Naive thymus-derived CD4-positive, alpha-beta T cell (primary cell): ENCODE measurements at regions not wholly inside any gene's neighbourhood (a gene's known extent, or its start where the extent isn't known, plus 50 kb on each side); places are given as distances from the start of the nearest gene placed in this dataset.

Source experiments
- ATAC-seq: fragments of 150-1000 bp; cut with Tn5 transposase; 2 replicates; pipeline ENCODE4 v1.10.0; 2021; ENCODE audit warnings: mild to moderate bottlenecking, moderate library complexity
- CTCF ChIA-PET: fragments of 350-600 bp; sonication (Branson Sonifier 250); formaldehyde crosslinking; loops from one replicate; lab custom pipeline; 2021; ENCODE audit warnings: antibody characterized with exemption; lab: Charles Lee
- POLR2A ChIA-PET: fragments of 350-600 bp; sonication (Branson Sonifier 250); formaldehyde crosslinking; loops from one replicate; lab custom pipeline; 2021; ENCODE audit warnings: antibody characterized with exemption, inconsistent platforms; lab: Charles Lee
- DNase-seq, 9 donors: peaks; one replicate each; pipeline versions ENCODE4 v3.0.0 to v3.0.0-alpha.2; 2020 to 2022; ENCODE audit warnings: mixed read lengths in 1 of 9
- H3K27ac ChIP-seq: one replicate; pipeline ENCODE4 v1.7.0; 2013; ENCODE audit warnings: mild to moderate bottlenecking, low read depth, low read length, moderate library complexity
- H3K27me3 ChIP-seq, 2 donors: one replicate each; pipeline ENCODE4 v1.7.0; 2013; ENCODE audit warnings: low read length in 2 of 2, mild to moderate bottlenecking in 2 of 2, moderate library complexity in 2 of 2; ENCODE audit not compliant: control insufficient read depth in 2 of 2, insufficient read depth in 2 of 2
- H3K36me3 ChIP-seq, 3 experiments: 1 replicate in 2 of 3; 2 replicates in 1 of 3; pipeline ENCODE4 v1.7.0; 2013; ENCODE audit warnings: low read length in 3 of 3, mild to moderate bottlenecking in 3 of 3, moderate library complexity in 1 of 3; ENCODE audit not compliant: insufficient read depth in 3 of 3, control insufficient read depth in 2 of 3
- H3K4me1 ChIP-seq, 2 donors: one replicate each; pipeline ENCODE4 v1.7.0; 2013; ENCODE audit warnings: low read length in 2 of 2, mild to moderate bottlenecking in 2 of 2, moderate library complexity in 1 of 2; ENCODE audit not compliant: control insufficient read depth in 2 of 2, insufficient read depth in 2 of 2
- H3K4me3 ChIP-seq: 2 replicates; pipeline ENCODE4 v1.7.0; 2013; ENCODE audit warnings: mild to moderate bottlenecking, low read length
- H3K9me3 ChIP-seq, 3 experiments: 1 replicate in 2 of 3; 2 replicates in 1 of 3; pipeline ENCODE4 v1.7.0; 2013; ENCODE audit warnings: low read length in 3 of 3; ENCODE audit not compliant: control insufficient read depth in 2 of 3
- H3K27ac Mint-ChIP-seq, 9 donors: one replicate each; pipeline ENCODE4 v1.8.0; 2020 to 2022; ENCODE audit warnings: mixed read lengths in 9 of 9, mild to moderate bottlenecking in 8 of 9, moderate library complexity in 5 of 9, inconsistent platforms in 2 of 9
- H3K27me3 Mint-ChIP-seq, 5 donors: one replicate each; pipeline ENCODE4 v1.8.0; 2021 to 2022; ENCODE audit warnings: mixed read lengths in 5 of 5, mild to moderate bottlenecking in 1 of 5
- H3K36me3 Mint-ChIP-seq, 5 donors: one replicate each; pipeline ENCODE4 v1.8.0; 2020 to 2022; ENCODE audit warnings: mixed read lengths in 5 of 5, mild to moderate bottlenecking in 3 of 5, inconsistent platforms in 1 of 5
- H3K4me1 Mint-ChIP-seq, 7 donors: one replicate each; pipeline ENCODE4 v1.8.0; 2020 to 2022; ENCODE audit warnings: mixed read lengths in 7 of 7, mild to moderate bottlenecking in 3 of 7, inconsistent platforms in 1 of 7
- H3K4me3 Mint-ChIP-seq, 10 donors: one replicate each; pipeline ENCODE4 v1.8.0; 2020 to 2022; ENCODE audit warnings: mild to moderate bottlenecking in 10 of 10, mixed read lengths in 10 of 10, moderate library complexity in 6 of 10, inconsistent platforms in 2 of 10
- H3K9me3 Mint-ChIP-seq, 11 donors: one replicate each; pipeline ENCODE4 v1.8.0; 2020 to 2022; ENCODE audit warnings: mixed read lengths in 11 of 11, mild to moderate bottlenecking in 4 of 11, inconsistent platforms in 1 of 11, moderate library complexity in 1 of 11
- intact Hi-C, 2 donors: fragments of 100-400 bp; cut with micrococcal nuclease; formaldehyde crosslinking; loops; one replicate each; pipeline ENCODE4 v1.15.1; 2023

GRCh38 chr5:3195994-3196393 is 399.6 kb upstream of the IRX1 start:
- Mint-ChIP-seq H3K36me3 (no peaks in the 10 kb centered on the region), H3K9me3 (peaks cover 0 to 6% (median 0%) of the 10 kb centered on the region in 11 donors), H3K4me1 (peaks cover 0 to 9% (median 0%) of the 10 kb centered on the region in 7 donors), H3K27ac (no peak overlapping the region), H3K4me3 (no peak overlapping the region), H3K27me3 (peaks cover 14 to 40% (median 33%) of the 10 kb centered on the region in 5 donors)
- no peak for DNase-seq
- H3K27me3 ChIP-seq: no peaks in the 10 kb centered on the region
- H3K4me1 ChIP-seq: no peaks in the 10 kb centered on the region
- no peak overlapping the region for H3K27ac ChIP-seq
- no peaks in the 10 kb centered on the region for H3K36me3 ChIP-seq
- CTCF ChIA-PET: no interaction called here
- POLR2A ChIA-PET: no interaction called here
- intact Hi-C loops: no loop called here
- H3K4me3 ChIP-seq: no peak overlapping the region
- no peak for ATAC-seq
- H3K9me3 ChIP-seq: no peaks in the 10 kb centered on the region

DNA sequence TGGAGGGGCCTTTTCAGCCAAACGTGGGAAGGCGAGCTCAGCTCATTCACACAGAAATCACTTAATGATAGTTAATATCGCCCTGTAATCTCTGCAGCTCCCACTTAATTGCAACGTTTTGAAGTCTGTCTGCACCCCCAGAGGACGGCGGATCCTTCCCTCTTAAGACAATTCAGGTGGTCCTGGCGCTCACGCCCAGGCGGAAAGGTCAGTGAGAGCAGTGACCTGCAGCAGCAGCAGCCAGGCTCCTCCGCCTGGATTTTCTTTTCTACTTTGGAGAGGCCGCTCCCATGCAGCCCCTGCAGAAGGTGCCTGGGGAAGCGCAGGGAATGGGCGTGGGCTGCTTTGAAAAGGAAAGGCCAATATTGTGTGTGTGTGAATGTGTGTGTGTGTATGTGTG is 400.9 kb upstream of the IRX1 start:
- intact Hi-C loops: no loop called here
- CTCF ChIA-PET: no interaction called here
- ATAC-seq: no peak

DNA sequence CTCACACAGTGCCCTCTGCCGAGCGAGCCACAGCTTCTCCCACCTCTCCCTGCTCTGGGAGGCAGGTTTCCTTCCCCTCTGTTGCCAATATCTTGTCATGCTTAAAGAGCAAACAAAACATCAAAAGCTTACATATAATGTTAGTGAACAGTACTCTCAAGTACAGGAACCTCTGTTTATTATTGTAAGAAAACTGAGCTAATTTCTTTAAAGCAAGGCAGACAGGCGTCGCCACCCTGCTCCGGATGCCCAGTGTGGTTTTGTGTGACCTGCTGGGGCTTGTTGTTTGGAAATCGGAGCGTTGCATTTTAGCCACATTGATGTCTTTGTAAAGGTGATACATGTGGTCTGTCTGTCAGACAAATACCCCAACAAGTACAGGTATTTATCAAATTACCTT is 401.4 kb upstream of the IRX1 start:
- H3K27me3 Mint-ChIP-seq: peaks cover 14 to 28% (median 22%) of the 10 kb centered on the region in 5 donors
- H3K9me3 Mint-ChIP-seq: peaks cover 0 to 5% (median 0%) of the 10 kb centered on the region in 11 donors
- H3K36me3 Mint-ChIP-seq: no peaks in the 10 kb centered on the region
- H3K4me3 Mint-ChIP-seq: no peak overlapping the region
- Histone ChIP-seq H3K27ac (no peak overlapping the region), H3K9me3 (no peaks in the 10 kb centered on the region), H3K27me3 (no peaks in the 10 kb centered on the region), H3K4me1 (no peaks in the 10 kb centered on the region), H3K4me3 (no peak overlapping the region), H3K36me3 (no peaks in the 10 kb centered on the region)
- ChIA-PET CTCF (no interaction called here), POLR2A (no interaction called here)
- peaks cover 0 to 9% (median 0%) of the 10 kb centered on the region in 7 donors for H3K4me1 Mint-ChIP-seq
- DNase-seq: no peak
- no peak for ATAC-seq
- intact Hi-C loops: no loop called here
- no peak overlapping the region for H3K27ac Mint-ChIP-seq

More for the DNA sequence above, 400.9 kb upstream of the IRX1 start:
- H3K4me1 ChIP-seq: no peaks in the 10 kb centered on the region
- no peaks in the 10 kb centered on the region for H3K9me3 ChIP-seq
- no peak for DNase-seq
- H3K9me3 Mint-ChIP-seq: peaks cover 0 to 5% (median 0%) of the 10 kb centered on the region in 11 donors
- H3K4me3 ChIP-seq: no peak overlapping the region
- peaks cover 0 to 9% (median 0%) of the 10 kb centered on the region in 7 donors for H3K4me1 Mint-ChIP-seq
- no peak overlapping the region for H3K27ac ChIP-seq
- no peak overlapping the region for H3K27ac Mint-ChIP-seq
- peaks cover 14 to 30% (median 23%) of the 10 kb centered on the region in 5 donors for H3K27me3 Mint-ChIP-seq
- no peaks in the 10 kb centered on the region for H3K36me3 Mint-ChIP-seq
- no peaks in the 10 kb centered on the region for H3K36me3 ChIP-seq
- POLR2A ChIA-PET: no interaction called here
- no peaks in the 10 kb centered on the region for H3K27me3 ChIP-seq
- H3K4me3 Mint-ChIP-seq: no peak overlapping the region

DNA sequence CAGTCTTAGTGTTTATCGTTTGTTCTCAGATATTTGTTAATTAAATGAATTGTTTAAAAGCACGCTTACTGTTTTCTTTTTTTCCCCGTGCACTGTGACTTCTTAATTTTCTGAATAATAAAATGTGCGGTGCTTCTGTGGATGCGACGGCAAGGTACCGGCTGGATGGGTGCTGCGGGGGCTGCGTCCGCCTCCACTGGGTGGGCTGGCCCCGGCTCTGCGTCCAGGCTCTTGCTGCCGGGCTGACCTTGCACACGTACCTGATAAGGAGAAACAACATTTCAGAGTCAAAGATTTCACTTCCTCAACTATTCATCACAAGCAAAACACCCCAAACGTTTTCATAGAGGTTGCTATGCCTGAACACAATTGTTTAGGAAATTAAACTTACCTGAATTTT is 404.0 kb upstream of the IRX1 start:
- Histone ChIP-seq H3K27ac (no peak overlapping the region), H3K27me3 (no peaks in the 10 kb centered on the region), H3K9me3 (no peaks in the 10 kb centered on the region), H3K36me3 (no peaks in the 10 kb centered on the region), H3K4me1 (no peaks in the 10 kb centered on the region), H3K4me3 (no peak overlapping the region)
- peaks cover 0 to 10% (median 4%) of the 10 kb centered on the region in 5 donors for H3K27me3 Mint-ChIP-seq
- H3K4me3 Mint-ChIP-seq: no peak overlapping the region
- no peak for DNase-seq
- no peak for ATAC-seq
- ChIA-PET POLR2A (no interaction called here), CTCF (no interaction called here)
- H3K36me3 Mint-ChIP-seq: no peaks in the 10 kb centered on the region
- peaks cover 0 to 5% (median 0%) of the 10 kb centered on the region in 11 donors for H3K9me3 Mint-ChIP-seq
- intact Hi-C loops: no loop called here
- no peak overlapping the region for H3K27ac Mint-ChIP-seq
- H3K4me1 Mint-ChIP-seq: no peaks in the 10 kb centered on the region

- ChIA-PET POLR2A (no interaction called here), CTCF (no interaction called here)
- no peaks in the 10 kb centered on the region for H3K36me3 ChIP-seq
- no peak for DNase-seq
- no peak overlapping the region for H3K4me3 ChIP-seq
- Mint-ChIP-seq H3K4me3 (no peak overlapping the region), H3K4me1 (no peaks in the 10 kb centered on the region), H3K27ac (no peak overlapping the region), H3K36me3 (no peaks in the 10 kb centered on the region), H3K9me3 (peaks cover 0 to 5% (median 0%) of the 10 kb centered on the region in 11 donors), H3K27me3 (peaks cover 0 to 10% (median 4%) of the 10 kb centered on the region in 5 donors)
- H3K27ac ChIP-seq: no peak overlapping the region
- no peaks in the 10 kb centered on the region for H3K4me1 ChIP-seq
- H3K9me3 ChIP-seq: no peaks in the 10 kb centered on the region
- H3K27me3 ChIP-seq: no peaks in the 10 kb centered on the region
- ATAC-seq: no peak
- intact Hi-C loops: no loop called here
Observed at GRCh38 chr5:3190930-3191329, 404.7 kb upstream of the IRX1 start.

DNA sequence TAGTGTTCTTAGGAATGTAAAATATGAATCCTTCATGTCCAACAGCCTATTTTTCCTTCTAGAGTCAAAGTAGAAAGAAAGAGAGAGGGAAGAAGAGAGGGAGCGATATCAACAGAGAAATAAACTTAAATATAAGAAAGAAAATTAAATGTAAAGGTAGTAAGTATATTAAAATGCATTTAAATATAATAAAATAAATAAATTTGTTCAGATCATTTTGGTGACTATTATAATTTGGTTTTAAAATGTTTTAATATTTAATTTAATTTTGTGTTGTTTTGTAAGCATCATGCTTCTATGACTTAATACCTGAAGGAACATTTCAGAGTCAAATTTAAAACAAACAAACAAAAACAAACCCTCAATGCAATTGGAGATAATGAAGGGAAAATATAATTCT is 405.2 kb upstream of the IRX1 start:
- Mint-ChIP-seq H3K27ac (no peak overlapping the region), H3K9me3 (peaks cover 0 to 3% (median 0%) of the 10 kb centered on the region in 11 donors), H3K4me1 (no peaks in the 10 kb centered on the region), H3K4me3 (no peak overlapping the region), H3K27me3 (peaks cover 0 to 10% (median 4%) of the 10 kb centered on the region in 5 donors), H3K36me3 (no peaks in the 10 kb centered on the region)
- Histone ChIP-seq H3K4me1 (no peaks in the 10 kb centered on the region), H3K9me3 (no peaks in the 10 kb centered on the region), H3K27me3 (no peaks in the 10 kb centered on the region), H3K4me3 (no peak overlapping the region), H3K27ac (no peak overlapping the region), H3K36me3 (no peaks in the 10 kb centered on the region)
- POLR2A ChIA-PET: no interaction called here
- intact Hi-C loops: no loop called here
- DNase-seq (no peak), ATAC-seq (no peak)
- CTCF ChIA-PET: no interaction called here

- Histone ChIP-seq H3K27ac (no peak overlapping the region), H3K36me3 (no peaks in the 10 kb centered on the region), H3K4me1 (no peaks in the 10 kb centered on the region), H3K9me3 (no peaks in the 10 kb centered on the region), H3K27me3 (no peaks in the 10 kb centered on the region), H3K4me3 (no peak overlapping the region)
- Mint-ChIP-seq H3K36me3 (no peaks in the 10 kb centered on the region), H3K27me3 (peaks cover 0 to 5% (median 0%) of the 10 kb centered on the region in 5 donors), H3K9me3 (peaks cover 0 to 3% (median 0%) of the 10 kb centered on the region in 11 donors), H3K4me1 (no peaks in the 10 kb centered on the region), H3K4me3 (no peak overlapping the region), H3K27ac (no peak overlapping the region)
- POLR2A ChIA-PET: no interaction called here
- no peak for ATAC-seq
- no peak for DNase-seq
- intact Hi-C loops: no loop called here
- CTCF ChIA-PET: no interaction called here
Observed at GRCh38 chr5:3187771-3188425, 407.7 kb upstream of the IRX1 start.
